Activated T-helper 2 cell treated with anti-CD3 and anti-CD28 coated beads, Interferon-gamma antibody, Interleukin-2, Interleukin-4, amounts not matched to agents 10 μg/mL and 5 μg/mL and 100 μg/mL, durations not matched to agents 14 hours and 24 hours and 36 hours (primary cell): ENCODE measurements at regions not wholly inside any gene's neighbourhood (a gene's known extent, or its start where the extent isn't known, plus 50 kb on each side); places are given as distances from the start of the nearest gene placed in this dataset.

Source experiments
- DNase-seq: peaks from one replicate; pipeline ENCODE4 v3.0.0; 2021; ENCODE audit warnings: low spot score
- H3K27ac Mint-ChIP-seq: one replicate; pipeline ENCODE4 v1.8.0; 2021; ENCODE audit warnings: mixed read lengths
- H3K27me3 Mint-ChIP-seq: one replicate; pipeline ENCODE4 v1.8.0; 2021; ENCODE audit warnings: low read depth, mixed read lengths
- H3K36me3 Mint-ChIP-seq: one replicate; pipeline ENCODE4 v1.8.0; 2021; ENCODE audit warnings: low read depth, mixed read lengths
- H3K4me1 Mint-ChIP-seq: one replicate; pipeline ENCODE4 v1.8.0; 2021; ENCODE audit warnings: low read depth, mixed read lengths
- H3K4me3 Mint-ChIP-seq: one replicate; pipeline ENCODE4 v1.8.0; 2021; ENCODE audit warnings: low read depth, mild to moderate bottlenecking, moderate library complexity, mixed read lengths
- H3K9me3 Mint-ChIP-seq: one replicate; pipeline ENCODE4 v1.8.0; 2021; ENCODE audit warnings: mixed read lengths
- intact Hi-C: fragments of 100-400 bp; cut with micrococcal nuclease; formaldehyde crosslinking; loops from one replicate; pipeline ENCODE4 v1.15.1; 2023

DNA sequence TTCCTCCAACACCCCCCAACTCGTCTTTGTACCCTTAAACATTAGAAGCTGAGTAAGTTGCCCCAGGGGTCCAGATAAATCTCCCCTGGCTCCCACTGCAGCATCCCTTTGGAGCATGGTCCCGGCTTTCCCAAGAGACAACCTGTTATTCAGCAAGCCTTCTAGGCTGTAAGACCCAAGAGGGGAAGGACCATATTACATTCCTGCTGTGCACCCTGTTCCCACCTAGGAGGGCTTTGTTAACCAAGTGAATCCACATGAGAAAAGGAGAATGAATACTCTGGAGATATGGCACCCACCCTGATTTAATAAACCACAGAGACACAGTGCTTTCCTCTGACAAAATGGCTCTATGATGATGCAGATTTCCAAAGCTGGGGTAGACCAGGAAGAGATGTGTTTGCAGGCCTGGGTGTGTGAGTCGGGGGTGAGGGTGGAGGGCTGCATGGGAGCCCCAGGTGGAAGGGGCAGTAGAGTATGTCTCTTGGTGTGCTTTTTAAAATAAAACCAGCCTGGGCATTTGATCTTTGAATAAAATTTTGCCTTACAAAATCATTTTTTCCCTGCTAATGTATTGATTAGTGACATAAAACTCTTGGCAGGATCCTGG lies 325.2 kb downstream of the DRD1 start:
- no peak overlapping the region for H3K4me3 Mint-ChIP-seq

DNA sequence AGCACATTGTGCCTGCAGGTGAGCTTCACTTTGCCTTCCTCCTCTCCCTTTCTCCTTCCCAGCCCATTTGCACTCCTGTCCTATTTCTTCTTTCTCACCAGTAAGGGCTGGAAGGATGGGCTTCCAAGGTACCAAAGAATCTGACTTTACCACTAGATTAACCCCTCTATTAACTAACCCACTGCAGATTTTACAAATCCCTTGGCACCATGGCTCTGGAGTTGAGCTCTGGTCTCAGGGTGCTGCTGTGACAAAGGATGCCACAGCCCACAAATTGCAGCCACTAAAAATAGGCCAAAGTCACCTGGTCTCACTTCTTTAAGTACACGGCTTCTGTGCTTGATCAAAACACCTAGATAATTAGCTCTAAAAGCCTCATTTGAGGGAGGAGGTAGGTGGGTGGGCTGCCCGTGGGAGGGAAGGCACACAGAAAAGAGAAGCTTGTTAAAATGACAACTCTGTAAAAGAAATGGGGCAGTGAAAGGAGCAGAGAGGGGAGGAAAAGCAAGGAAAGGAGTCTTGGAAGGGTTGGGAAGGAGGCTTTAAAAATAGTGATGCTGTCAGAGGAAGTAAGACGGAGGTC lies 327.4 kb downstream of the DRD1 start:
- no peak overlapping the region for H3K27ac Mint-ChIP-seq
- no peak for DNase-seq
- no peaks in the 10 kb centered on the region for H3K27me3 Mint-ChIP-seq
- H3K36me3 Mint-ChIP-seq, result no peaks in the 10 kb centered on the region
- H3K4me3 Mint-ChIP-seq, result no peak overlapping the region
- H3K4me1 Mint-ChIP-seq, result no peaks in the 10 kb centered on the region
- intact Hi-C loops, result no loop called here
- no peaks in the 10 kb centered on the region for H3K9me3 Mint-ChIP-seq

More for the DNA sequence above, 325.2 kb downstream of the DRD1 start:
- intact Hi-C loops, result no loop called here
- Mint-ChIP-seq H3K9me3 (no peaks in the 10 kb centered on the region), H3K27me3 (no peaks in the 10 kb centered on the region), H3K4me1 (no peaks in the 10 kb centered on the region), H3K36me3 (no peaks in the 10 kb centered on the region), H3K27ac (no peak overlapping the region)
- no peak for DNase-seq

DNA sequence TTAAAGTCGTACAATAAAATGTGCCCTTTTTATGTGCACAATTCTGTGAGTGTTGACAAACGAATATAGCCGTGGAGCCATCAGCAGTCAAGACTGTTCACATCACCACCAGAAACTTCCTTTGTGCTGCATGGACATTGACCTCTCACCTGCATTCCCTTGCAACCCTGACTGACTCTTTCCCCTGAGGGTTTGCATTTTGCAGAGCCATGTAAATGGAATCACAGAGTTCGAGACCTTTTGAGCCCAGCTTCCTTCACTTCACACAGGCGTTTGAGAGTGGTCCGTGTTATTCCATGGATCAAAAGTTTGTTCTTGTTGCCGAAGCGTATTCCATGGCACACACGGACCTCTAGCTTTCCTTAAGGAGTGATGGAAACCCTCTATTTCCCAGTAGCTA lies 328.2 kb downstream of the DRD1 start:
- no peaks in the 10 kb centered on the region for H3K9me3 Mint-ChIP-seq
- H3K36me3 Mint-ChIP-seq, result no peaks in the 10 kb centered on the region
- H3K27me3 Mint-ChIP-seq, result no peaks in the 10 kb centered on the region
- H3K4me1 Mint-ChIP-seq, result no peaks in the 10 kb centered on the region
- intact Hi-C loops, result no loop called here
- H3K27ac Mint-ChIP-seq, result no peak overlapping the region
- DNase-seq, result no peak
- no peak overlapping the region for H3K4me3 Mint-ChIP-seq

DNA sequence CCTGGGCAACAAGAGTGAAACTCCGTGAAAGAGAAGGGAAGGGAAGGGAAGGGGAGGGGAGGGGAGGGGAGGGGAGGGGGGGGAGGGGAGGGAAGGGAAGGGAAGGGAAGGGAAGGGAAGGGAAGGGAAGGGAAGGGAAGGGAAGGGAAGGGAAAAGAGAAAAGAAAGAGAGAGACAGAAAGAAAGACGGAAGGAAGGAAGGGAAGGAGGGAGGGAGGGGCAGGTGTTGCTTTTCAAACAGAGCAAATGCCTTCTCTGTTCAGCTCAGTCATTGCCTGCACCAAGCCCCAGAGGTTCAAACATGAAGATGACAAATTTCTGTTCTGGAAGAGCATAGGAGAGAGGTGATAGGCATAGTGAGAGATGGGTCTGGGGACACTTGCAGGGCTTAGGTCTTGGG lies 330.0 kb downstream of the DRD1 start:
- no peak overlapping the region for H3K27ac Mint-ChIP-seq
- DNase-seq, result no peak
- H3K9me3 Mint-ChIP-seq, result peaks cover 9% of the 10 kb centered on the region
- H3K27me3 Mint-ChIP-seq, result no peaks in the 10 kb centered on the region
- H3K4me1 Mint-ChIP-seq, result no peaks in the 10 kb centered on the region
- H3K36me3 Mint-ChIP-seq, result no peaks in the 10 kb centered on the region
- no peak overlapping the region for H3K4me3 Mint-ChIP-seq
- intact Hi-C loops, result no loop called here

DNA sequence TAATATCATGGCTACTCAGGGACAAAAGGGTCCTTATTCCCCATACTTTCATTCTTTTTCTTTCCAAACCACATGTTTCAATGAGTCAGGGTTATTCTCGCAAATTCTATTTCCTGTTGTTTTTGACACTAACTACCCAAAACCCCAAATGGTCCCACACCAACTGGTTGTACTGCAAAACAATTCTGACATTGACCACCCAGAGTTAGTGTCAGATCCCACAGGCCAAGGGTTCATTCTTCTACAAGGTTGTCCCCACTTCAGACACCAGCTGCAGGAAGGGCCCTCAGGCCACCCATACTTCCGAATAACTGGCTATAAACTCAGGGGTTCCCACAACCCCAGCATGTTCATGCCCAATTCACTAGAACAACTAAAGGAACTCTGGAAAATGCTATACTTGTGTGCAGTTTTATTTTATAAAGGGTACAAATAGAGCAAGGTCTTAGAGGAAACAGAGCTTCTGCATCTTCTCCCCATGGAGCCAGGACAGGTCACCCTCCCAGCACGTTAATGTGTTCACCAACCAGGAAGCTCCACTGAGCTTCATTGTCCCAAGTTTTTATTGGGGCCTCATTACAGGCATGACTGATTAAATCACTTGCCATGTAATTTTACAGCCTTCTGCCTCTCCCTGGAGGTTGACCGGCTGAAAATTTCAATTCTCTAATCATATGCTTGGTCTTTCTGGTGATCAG lies 334.8 kb downstream of the DRD1 start:
- Mint-ChIP-seq H3K9me3 (peaks cover 9% of the 10 kb centered on the region), H3K4me3 (no peak overlapping the region), H3K27me3 (no peaks in the 10 kb centered on the region), H3K36me3 (no peaks in the 10 kb centered on the region), H3K4me1 (no peaks in the 10 kb centered on the region), H3K27ac (no peak overlapping the region)
- intact Hi-C loops, result no loop called here
- DNase-seq, result no peak

DNA sequence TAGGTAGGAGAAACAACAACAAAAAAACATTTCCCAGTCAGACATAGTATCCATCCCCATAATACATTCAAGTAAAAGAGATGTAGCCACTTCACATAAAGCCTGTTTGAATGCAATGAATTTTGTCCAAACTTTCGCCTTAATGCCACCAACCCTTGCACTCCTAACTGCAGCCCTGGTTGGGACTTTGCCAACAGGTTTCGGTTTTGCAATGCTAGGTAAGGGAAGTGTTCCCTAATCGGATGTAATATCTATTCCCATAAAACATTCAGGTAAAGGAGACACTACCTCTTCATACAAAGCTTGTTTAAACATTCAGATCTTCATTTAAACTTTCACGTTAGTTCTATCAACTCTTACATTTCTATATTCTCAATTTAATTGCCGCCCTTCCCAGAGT lies 336.1 kb downstream of the DRD1 start:
- Mint-ChIP-seq H3K4me1 (no peaks in the 10 kb centered on the region), H3K36me3 (no peaks in the 10 kb centered on the region), H3K27ac (no peak overlapping the region), H3K4me3 (no peak overlapping the region), H3K9me3 (peaks cover 9% of the 10 kb centered on the region), H3K27me3 (no peaks in the 10 kb centered on the region)
- no peak for DNase-seq
- intact Hi-C loops, result no loop called here

DNA sequence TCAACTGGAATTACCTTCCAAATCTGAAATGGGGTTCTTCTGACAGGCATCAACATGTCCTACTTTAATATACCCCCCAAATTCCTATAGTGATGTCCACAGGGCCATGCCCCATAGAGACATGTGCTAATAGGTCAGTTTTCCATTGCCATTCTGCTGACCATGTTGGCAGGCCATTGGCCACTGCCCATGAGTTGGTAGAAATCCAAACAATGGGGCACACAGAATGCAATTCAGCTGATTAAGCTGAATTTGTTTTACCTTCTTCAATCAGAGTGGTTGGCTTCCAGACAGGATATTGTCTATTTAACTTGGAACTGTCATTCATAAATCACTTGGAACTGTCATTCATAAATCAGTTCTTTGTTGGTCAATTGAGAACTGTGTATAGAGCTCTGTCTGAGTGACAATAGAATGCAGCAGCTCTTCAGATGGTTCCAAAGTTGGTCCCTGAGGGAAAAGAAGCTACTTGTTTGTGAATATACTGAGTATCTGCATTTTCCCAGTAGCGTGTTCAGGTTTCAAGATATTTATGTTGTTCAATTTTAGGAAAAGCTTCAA lies 336.9 kb downstream of the DRD1 start:
- intact Hi-C loops, result no loop called here
- no peak for DNase-seq
- Mint-ChIP-seq H3K4me3 (no peak overlapping the region), H3K4me1 (no peaks in the 10 kb centered on the region), H3K9me3 (peaks cover 9% of the 10 kb centered on the region), H3K27me3 (no peaks in the 10 kb centered on the region), H3K36me3 (no peaks in the 10 kb centered on the region), H3K27ac (no peak overlapping the region)

DNA sequence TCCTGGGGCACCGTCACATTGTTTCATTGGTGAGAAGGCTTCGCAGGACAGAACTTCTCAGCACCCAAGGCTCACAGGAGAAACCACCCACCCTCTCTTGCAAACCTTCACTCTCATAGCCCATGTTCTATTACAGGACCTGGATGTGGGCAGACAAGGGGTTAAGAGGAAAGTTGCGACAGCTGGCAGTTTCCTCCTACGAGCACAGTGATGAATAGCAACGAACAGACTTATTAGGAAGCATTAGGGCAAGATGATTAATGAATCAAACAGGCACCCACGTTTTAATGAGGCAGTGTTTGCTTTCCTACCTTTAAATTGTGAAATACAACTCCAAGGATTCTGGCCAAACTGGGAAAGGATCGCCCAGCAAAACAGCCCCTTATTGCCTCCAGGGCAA lies 339.3 kb downstream of the DRD1 start:
- H3K36me3 Mint-ChIP-seq, result no peaks in the 10 kb centered on the region
- no peak for DNase-seq
- intact Hi-C loops, result no loop called here
- peaks cover 8% of the 10 kb centered on the region for H3K9me3 Mint-ChIP-seq
- H3K27me3 Mint-ChIP-seq, result no peaks in the 10 kb centered on the region
- H3K27ac Mint-ChIP-seq, result no peak overlapping the region
- H3K4me3 Mint-ChIP-seq, result no peak overlapping the region
- no peaks in the 10 kb centered on the region for H3K4me1 Mint-ChIP-seq

DNA sequence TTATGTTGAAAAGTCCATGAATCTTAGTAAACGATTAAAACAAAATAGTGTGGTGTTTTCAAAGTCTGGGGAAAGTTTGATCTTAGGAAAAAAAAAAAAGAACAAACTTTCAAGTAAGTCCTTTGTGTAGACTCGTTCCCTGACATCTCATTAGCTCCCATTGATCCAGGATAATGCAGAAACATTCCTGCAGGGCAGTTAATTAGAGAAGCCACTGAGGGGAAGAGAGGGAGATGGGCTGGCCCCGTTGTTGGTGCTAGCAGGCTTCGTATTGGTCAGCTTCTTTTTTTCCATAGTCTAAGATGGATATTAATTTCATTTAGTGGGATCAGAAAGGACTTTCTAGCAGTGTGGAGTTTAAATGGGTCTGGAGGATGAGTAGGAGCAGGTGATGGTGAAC lies 340.2 kb downstream of the DRD1 start:
- H3K27me3 Mint-ChIP-seq, result no peaks in the 10 kb centered on the region
- intact Hi-C loops, result no loop called here
- H3K9me3 Mint-ChIP-seq, result no peaks in the 10 kb centered on the region
- no peaks in the 10 kb centered on the region for H3K36me3 Mint-ChIP-seq
- H3K27ac Mint-ChIP-seq, result no peak overlapping the region
- H3K4me1 Mint-ChIP-seq, result no peaks in the 10 kb centered on the region
- DNase-seq, result no peak
- H3K4me3 Mint-ChIP-seq, result no peak overlapping the region

DNA sequence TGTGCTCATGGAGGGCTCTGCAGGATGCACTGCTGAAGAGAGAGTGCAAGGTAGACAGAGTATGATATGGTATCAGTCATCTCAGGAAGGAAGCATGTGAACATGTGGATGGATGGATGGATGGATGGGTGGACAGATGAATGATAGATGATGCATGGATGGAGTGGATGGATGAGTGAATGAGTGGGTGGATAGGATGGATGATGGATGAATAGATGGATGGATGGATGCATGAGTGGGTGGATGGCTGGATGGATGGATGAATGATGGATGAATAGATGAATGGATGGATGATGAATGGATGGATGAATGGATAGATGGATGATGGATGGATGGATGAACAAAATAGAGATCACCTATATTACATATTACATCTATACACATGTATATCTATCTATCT lies 341.3 kb downstream of the DRD1 start:
- H3K4me3 Mint-ChIP-seq, result no peak overlapping the region
- intact Hi-C loops, result no loop called here
- H3K9me3 Mint-ChIP-seq, result no peaks in the 10 kb centered on the region
- H3K4me1 Mint-ChIP-seq, result no peaks in the 10 kb centered on the region
- no peak for DNase-seq
- no peaks in the 10 kb centered on the region for H3K27me3 Mint-ChIP-seq
- no peaks in the 10 kb centered on the region for H3K36me3 Mint-ChIP-seq
- H3K27ac Mint-ChIP-seq, result no peak overlapping the region

DNA sequence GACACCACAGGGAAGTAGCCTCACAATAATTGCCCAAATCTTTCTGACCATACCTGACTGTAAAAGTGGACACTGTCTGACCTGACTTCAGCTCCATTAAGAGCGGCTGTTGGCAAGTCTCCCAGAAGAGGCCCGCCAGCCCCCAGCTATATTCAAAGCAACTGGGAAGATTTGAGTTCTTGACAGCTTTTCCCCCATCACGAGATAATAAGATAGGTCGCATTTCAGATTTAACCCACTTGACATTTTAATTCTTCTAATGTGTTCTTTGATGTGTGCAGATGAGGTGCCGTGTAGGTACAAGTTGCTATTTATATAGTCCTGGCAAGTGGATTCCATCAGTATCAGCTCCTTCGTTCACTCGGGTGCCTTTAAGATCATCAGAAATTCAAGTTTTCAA lies 345.7 kb downstream of the DRD1 start:
- H3K36me3 Mint-ChIP-seq, result no peaks in the 10 kb centered on the region
- H3K27me3 Mint-ChIP-seq, result no peaks in the 10 kb centered on the region
- H3K27ac Mint-ChIP-seq, result no peak overlapping the region
- no peaks in the 10 kb centered on the region for H3K4me1 Mint-ChIP-seq
- no peaks in the 10 kb centered on the region for H3K9me3 Mint-ChIP-seq
- no peak for DNase-seq
- intact Hi-C loops, result no loop called here
- H3K4me3 Mint-ChIP-seq, result no peak overlapping the region

DNA sequence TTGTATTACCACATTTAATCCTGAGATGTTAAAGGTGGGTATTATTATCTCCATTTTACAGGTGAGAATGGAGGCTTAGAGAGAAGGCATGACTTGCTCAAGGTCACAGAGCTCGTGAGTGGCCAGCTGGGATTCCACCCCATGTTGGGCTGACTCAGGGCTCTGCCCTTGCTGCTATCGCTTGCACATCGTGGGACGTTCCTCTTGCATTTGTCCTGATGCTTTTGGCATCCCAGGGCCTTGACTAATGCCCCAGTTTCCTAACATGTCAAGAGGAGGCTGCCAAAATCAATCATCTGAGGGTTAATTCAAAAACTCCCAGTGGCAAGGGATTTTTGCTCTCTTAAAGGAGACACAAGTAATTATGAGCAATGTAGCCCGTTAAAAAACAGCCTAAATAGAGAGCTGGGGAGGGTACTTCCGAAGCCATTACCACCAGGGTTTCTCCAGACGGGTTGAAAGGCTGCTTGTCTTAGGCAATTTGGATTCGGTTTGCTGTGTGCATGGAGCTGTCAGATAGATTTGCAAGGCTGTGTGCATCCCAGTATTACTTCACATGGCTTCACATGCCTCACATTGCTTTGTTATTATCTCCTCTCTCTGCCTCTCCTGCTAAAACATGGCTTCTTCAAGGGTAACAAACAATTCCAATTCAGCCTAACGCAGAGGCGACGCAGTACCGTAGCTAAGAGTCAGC lies 347.4 kb downstream of the DRD1 start:
- H3K36me3 Mint-ChIP-seq, result no peaks in the 10 kb centered on the region
- H3K9me3 Mint-ChIP-seq, result no peaks in the 10 kb centered on the region
- intact Hi-C loops, result no loop called here
- H3K4me1 Mint-ChIP-seq, result no peaks in the 10 kb centered on the region
- H3K4me3 Mint-ChIP-seq, result no peak overlapping the region
- DNase-seq, result no peak
- H3K27ac Mint-ChIP-seq, result no peak overlapping the region
- H3K27me3 Mint-ChIP-seq, result no peaks in the 10 kb centered on the region

DNA sequence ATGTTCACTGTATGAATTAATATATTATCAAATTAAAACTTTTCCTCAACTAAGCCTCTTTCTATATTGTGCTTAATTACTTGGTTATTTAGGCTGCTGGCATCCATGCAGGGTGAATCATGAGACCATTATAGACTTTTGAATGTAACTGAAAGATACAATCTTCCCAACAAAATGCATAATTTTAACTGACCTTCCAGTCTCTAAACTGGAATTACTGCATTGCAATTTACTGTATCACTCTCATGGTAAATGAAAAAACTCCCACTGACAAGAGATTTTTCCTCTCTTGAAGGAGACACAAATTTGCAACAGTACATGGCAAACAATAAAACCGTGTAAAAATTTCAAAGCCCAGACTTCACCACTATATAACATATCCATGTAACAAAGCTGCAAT lies 349.5 kb downstream of the DRD1 start:
- Mint-ChIP-seq H3K9me3 (no peaks in the 10 kb centered on the region), H3K27me3 (no peaks in the 10 kb centered on the region), H3K27ac (no peak overlapping the region), H3K4me1 (no peaks in the 10 kb centered on the region), H3K4me3 (no peak overlapping the region), H3K36me3 (no peaks in the 10 kb centered on the region)
- intact Hi-C loops, result no loop called here
- DNase-seq, result no peak
